Spinal cord (tissue), 9 donors: ENCODE measurements at regions not wholly inside any gene's neighbourhood (a gene's known extent, or its start where the extent isn't known, plus 50 kb on each side); places are given as distances from the start of the nearest gene placed in this dataset.
"Not testable (repeated sequence)": the region's sequence is repeated elsewhere in the genome, so short reads cannot be mapped to it uniquely, and the experiment has no call there.

Experiments
- DNase-seq, 6 donors: peaks; one replicate each; pipeline versions ENCODE4 v3.0.0 to v3.0.0-alpha.2; 2013 to 2015; ENCODE audit warnings: low spot score in 6 of 6, low read depth in 4 of 6
- H3K27ac ChIP-seq: one replicate; pipeline ENCODE4 v1.5.1; 2013; ENCODE audit warnings: low read depth, low read length, control low read depth
- H3K27me3 ChIP-seq: one replicate; pipeline ENCODE4 v1.6.1; 2013; ENCODE audit warnings: low read length; ENCODE audit not compliant: control insufficient read depth, insufficient read depth
- H3K36me3 ChIP-seq: one replicate; pipeline ENCODE4 v1.6.1; 2013; ENCODE audit warnings: low read length; ENCODE audit not compliant: control insufficient read depth, insufficient read depth
- H3K4me1 ChIP-seq: one replicate; pipeline ENCODE4 v1.6.1; 2013; ENCODE audit warnings: low read length; ENCODE audit not compliant: control insufficient read depth, insufficient read depth
- H3K4me3 ChIP-seq: one replicate; pipeline ENCODE4 v1.5.1; 2013; ENCODE audit warnings: low read depth, low read length, control low read depth
- H3K9me3 ChIP-seq: one replicate; pipeline ENCODE4 v1.6.1; 2013; ENCODE audit warnings: low read length; ENCODE audit not compliant: control insufficient read depth, insufficient read depth
- WGBS: methylation state at CpG from one replicate; pipeline ENCODE4 v1.1.5; 2013; ENCODE audit warnings: missing lambda C conversion rate; ENCODE audit not compliant: insufficient coverage; 5-methylcytosine and 5-hydroxymethylcytosine counted together
- donor health status: healthy.

- no peak overlapping the region for H3K4me3 ChIP-seq
- H3K27ac ChIP-seq, result no peak overlapping the region
- H3K36me3 ChIP-seq, result no peaks in the 10 kb centered on the region
- H3K9me3 ChIP-seq, result peaks cover 3% of the 10 kb centered on the region
- no peaks in the 10 kb centered on the region for H3K27me3 ChIP-seq
- peak in 1 of 6 donors; percentile 29 for DNase-seq
- H3K4me1 ChIP-seq, result no peaks in the 10 kb centered on the region
Measured at GRCh38 chr7:89826557-89826956, 327.7 kb upstream of the STEAP1 start.

GRCh38 chr7:89837515-89837914, 316.8 kb upstream of the STEAP1 start:
- H3K4me3 ChIP-seq, result no peak overlapping the region
- DNase-seq, result peak in 3 of 6 donors; percentile 26 to 96 (median 88)
- H3K9me3 ChIP-seq, result no peaks in the 10 kb centered on the region
- H3K27ac ChIP-seq, result no peak overlapping the region
- no peaks in the 10 kb centered on the region for H3K4me1 ChIP-seq
- no peaks in the 10 kb centered on the region for H3K27me3 ChIP-seq
- 0% methylated on average over 1 of the region's 1 CpG for WGBS
- no peaks in the 10 kb centered on the region for H3K36me3 ChIP-seq

GRCh38 chr7:89839329-89839728, 314.9 kb upstream of the STEAP1 start:
- Histone ChIP-seq H3K9me3 (no peaks in the 10 kb centered on the region), H3K4me3 (no peak overlapping the region), H3K4me1 (no peaks in the 10 kb centered on the region), H3K27me3 (no peaks in the 10 kb centered on the region), H3K36me3 (no peaks in the 10 kb centered on the region), H3K27ac (no peak overlapping the region)
- DNase-seq, result no peak
- no CpG with 5 or more reads among the region's 3 CpGs for WGBS

- no peak for DNase-seq
- H3K4me1 ChIP-seq, result no peaks in the 10 kb centered on the region
- no peaks in the 10 kb centered on the region for H3K36me3 ChIP-seq
- no peaks in the 10 kb centered on the region for H3K27me3 ChIP-seq
- no peak overlapping the region for H3K27ac ChIP-seq
- WGBS, result no CpG with 5 or more reads among the region's 2 CpGs
- no peaks in the 10 kb centered on the region for H3K9me3 ChIP-seq
- no peak overlapping the region for H3K4me3 ChIP-seq
Measured at GRCh38 chr7:89845952-89846351, 308.3 kb upstream of the STEAP1 start.

- no CpG with 5 or more reads among the region's 4 CpGs for WGBS
- Histone ChIP-seq H3K4me3 (no peak overlapping the region), H3K9me3 (no peaks in the 10 kb centered on the region), H3K36me3 (no peaks in the 10 kb centered on the region), H3K27me3 (no peaks in the 10 kb centered on the region), H3K27ac (no peak overlapping the region), H3K4me1 (no peaks in the 10 kb centered on the region)
- no peak for DNase-seq
Measured at GRCh38 chr7:89849052-89849451, 305.2 kb upstream of the STEAP1 start.

- not testable (repeated sequence) for H3K9me3 ChIP-seq, H3K27ac ChIP-seq, H3K4me3 ChIP-seq, H3K4me1 ChIP-seq, DNase-seq, H3K27me3 ChIP-seq, H3K36me3 ChIP-seq
Measured at GRCh38 chr7:89857053-89857452, 297.2 kb upstream of the STEAP1 start.

GRCh38 chr7:89857767-89858166, 296.5 kb upstream of the STEAP1 start:
- WGBS, result 67% methylated on average over 1 of the region's 1 CpG
- H3K27ac ChIP-seq, result no peak overlapping the region
- H3K4me1 ChIP-seq, result no peaks in the 10 kb centered on the region
- H3K4me3 ChIP-seq, result no peak overlapping the region
- H3K9me3 ChIP-seq, result peaks cover 4% of the 10 kb centered on the region
- H3K27me3 ChIP-seq, result no peaks in the 10 kb centered on the region
- no peaks in the 10 kb centered on the region for H3K36me3 ChIP-seq
- no peak for DNase-seq

- Histone ChIP-seq H3K36me3 (no peaks in the 10 kb centered on the region), H3K4me1 (no peaks in the 10 kb centered on the region), H3K27ac (no peak overlapping the region), H3K27me3 (no peaks in the 10 kb centered on the region), H3K9me3 (no peaks in the 10 kb centered on the region), H3K4me3 (no peak overlapping the region)
- no peak for DNase-seq
- WGBS, result 100% methylated on average over 3 of the region's 3 CpGs
Measured at GRCh38 chr7:89887489-89887888, 266.8 kb upstream of the STEAP1 start.

- Histone ChIP-seq H3K27ac (no peak overlapping the region), H3K27me3 (no peaks in the 10 kb centered on the region), H3K9me3 (no peaks in the 10 kb centered on the region), H3K4me1 (no peaks in the 10 kb centered on the region), H3K36me3 (no peaks in the 10 kb centered on the region), H3K4me3 (no peak overlapping the region)
- DNase-seq, result peak in 1 of 6 donors; percentile 12
- no CpG with 5 or more reads among the region's 2 CpGs for WGBS
Measured at GRCh38 chr7:89908736-89909135, 245.5 kb upstream of the STEAP1 start.

- Histone ChIP-seq H3K27ac (no peak overlapping the region), H3K4me1 (no peaks in the 10 kb centered on the region), H3K4me3 (no peak overlapping the region), H3K36me3 (no peaks in the 10 kb centered on the region), H3K27me3 (no peaks in the 10 kb centered on the region), H3K9me3 (no peaks in the 10 kb centered on the region)
- peak in 2 of 6 donors; percentile 21 to 26 for DNase-seq
- WGBS, result no CpG with 5 or more reads among the region's 2 CpGs
Measured at GRCh38 chr7:89914711-89915110, 239.6 kb upstream of the STEAP1 start.
